Gastrocnemius medialis (tissue), 4 donors: ENCODE measurements at regions not wholly inside any gene's neighbourhood (a gene's known extent, or its start where the extent isn't known, plus 50 kb on each side); places are given as distances from the start of the nearest gene placed in this dataset.

Source experiments
- POLR2A ChIP-seq, 2 donors: fragments of 450-650 bp; IDR thresholded peaks; one replicate each; pipeline ENCODE4 v1.6.1; 2017; ENCODE audit warnings: antibody characterized with exemption in 2 of 2, mild to moderate bottlenecking in 2 of 2, moderate library complexity in 2 of 2
- TF ChIP-seq, protein P1 (sequence below), 5 experiments: fragments of 450-650 bp in 3 of 5; fragments of 200-600 bp in 2 of 5; sonication (generic) in 2 of 5; IDR thresholded peaks in 4 of 5; conservative IDR thresholded peaks in 1 of 5; 1 replicate in 4 of 5; 2 replicates in 1 of 5; pipeline ENCODE4 v1.5.1; 2016 to 2019; ENCODE audit warnings: antibody characterized with exemption in 5 of 5, mild to moderate bottlenecking in 3 of 5, moderate library complexity in 3 of 5

DNA sequence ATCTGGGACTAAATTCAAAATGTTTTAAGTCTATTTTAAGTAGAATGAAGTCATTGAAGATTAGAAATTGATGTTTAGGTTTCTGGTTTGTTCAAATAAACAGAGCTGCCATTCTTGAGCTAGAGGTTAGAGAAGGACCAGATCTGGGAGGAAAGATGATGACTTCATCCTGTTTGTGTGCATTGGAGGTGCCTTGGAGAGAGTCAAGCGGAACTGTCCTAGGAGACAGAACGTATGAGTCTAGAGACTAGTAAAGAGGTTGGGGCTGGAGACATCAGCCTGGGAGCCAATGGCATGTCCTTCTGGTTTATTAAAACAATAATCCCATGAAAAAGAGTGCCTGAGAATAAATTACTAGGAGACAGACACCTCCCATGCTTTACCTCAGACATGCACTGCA lies 303.4 kb downstream of the KBTBD8 start:
- no peak for TF ChIP-seq POLR2A (IDR thresholded peaks at IDR 0.05)
- TF ChIP-seq, protein P1, sequence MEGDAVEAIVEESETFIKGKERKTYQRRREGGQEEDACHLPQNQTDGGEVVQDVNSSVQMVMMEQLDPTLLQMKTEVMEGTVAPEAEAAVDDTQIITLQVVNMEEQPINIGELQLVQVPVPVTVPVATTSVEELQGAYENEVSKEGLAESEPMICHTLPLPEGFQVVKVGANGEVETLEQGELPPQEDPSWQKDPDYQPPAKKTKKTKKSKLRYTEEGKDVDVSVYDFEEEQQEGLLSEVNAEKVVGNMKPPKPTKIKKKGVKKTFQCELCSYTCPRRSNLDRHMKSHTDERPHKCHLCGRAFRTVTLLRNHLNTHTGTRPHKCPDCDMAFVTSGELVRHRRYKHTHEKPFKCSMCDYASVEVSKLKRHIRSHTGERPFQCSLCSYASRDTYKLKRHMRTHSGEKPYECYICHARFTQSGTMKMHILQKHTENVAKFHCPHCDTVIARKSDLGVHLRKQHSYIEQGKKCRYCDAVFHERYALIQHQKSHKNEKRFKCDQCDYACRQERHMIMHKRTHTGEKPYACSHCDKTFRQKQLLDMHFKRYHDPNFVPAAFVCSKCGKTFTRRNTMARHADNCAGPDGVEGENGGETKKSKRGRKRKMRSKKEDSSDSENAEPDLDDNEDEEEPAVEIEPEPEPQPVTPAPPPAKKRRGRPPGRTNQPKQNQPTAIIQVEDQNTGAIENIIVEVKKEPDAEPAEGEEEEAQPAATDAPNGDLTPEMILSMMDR (IDR thresholded peaks at IDR 0.05 in 4 of 5, conservative IDR thresholded peaks at IDR 0.05 in 1 of 5) = no peak
